ENCODE measurements at regions not wholly inside any gene's neighbourhood (a gene's known extent, or its start where the extent isn't known, plus 50 kb on each side); places are given as distances from the start of the nearest gene placed in this dataset.

DNA sequence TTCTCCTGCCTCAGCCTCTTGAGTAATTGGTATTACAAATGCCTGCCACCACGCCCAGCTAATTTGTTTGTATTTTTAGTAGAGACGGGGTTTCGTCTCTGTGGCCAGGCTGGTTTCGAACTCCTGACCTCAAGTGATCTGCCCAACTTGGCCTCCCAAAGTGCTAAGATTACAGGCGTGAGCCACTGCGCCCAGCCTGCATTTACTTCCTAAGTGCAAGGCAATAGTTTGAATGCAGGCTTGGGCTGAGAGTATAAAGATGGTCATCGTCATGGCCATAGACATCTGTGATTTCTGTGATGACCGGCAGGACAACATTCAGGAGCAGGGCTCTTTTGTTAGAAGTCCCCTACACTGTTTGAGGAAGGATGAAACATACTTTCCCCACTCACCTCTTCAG is 393.9 kb upstream of the SHH start:
- ATAC-seq (ENCODE audit: low read depth), result no peak
- in situ Hi-C loops (cut with MboI; ENCODE audit: low sequenced_read_pairs), result no loop called here

More for the DNA sequence above, 393.9 kb upstream of the SHH start:
- Histone ChIP-seq H3K79me1 (ENCODE audit: low read depth in 1 of 2, low read length in 2 of 2) (no peaks in the 10 kb centered on the region), H4K91ac (ENCODE audit: insufficient read depth, low read depth, low read length) (no peak overlapping the region), H3K56ac (ENCODE audit: extremely low read depth, insufficient read depth, low read length) (no peak overlapping the region), H2BK20ac (ENCODE audit: low read depth, low read length) (no peak overlapping the region), H3K4me2 (ENCODE audit: low read depth, low read length) (no peak overlapping the region), H2AFZ (replicated peaks; ENCODE audit: low read length, poor library complexity) (no peak overlapping the region), H3K14ac (replicated peaks; ENCODE audit: low read depth, low read length) (no peak overlapping the region), H4K8ac (ENCODE audit: low read depth in 2 of 2, low read length in 2 of 2) (no peak overlapping the region), H3K9me1 (ENCODE audit: insufficient read depth, low read length) (no peaks in the 10 kb centered on the region), H2BK15ac (ENCODE audit: low read depth, low read length) (no peak overlapping the region), H2AK9ac (replicated peaks; ENCODE audit: low read depth, low read length, poor library complexity) (no peak overlapping the region), H3K4me1 (ENCODE audit: control insufficient read depth, insufficient read depth, low read length) (no peaks in the 10 kb centered on the region), H3K23ac (ENCODE audit: low read depth, low read length) (no peak overlapping the region), H3K9me3 (ENCODE audit: control insufficient read depth, insufficient read depth, low read length) (peaks cover 31% of the 10 kb centered on the region), H2BK5ac (ENCODE audit: low read depth, low read length, poor library complexity, severe bottlenecking) (no peak overlapping the region), H3K4ac (ENCODE audit: low read depth, low read length) (no peak overlapping the region), H2BK120ac (ENCODE audit: low read depth, low read length) (no peak overlapping the region), H3K27ac (ENCODE audit: insufficient read depth, low read length) (no peak overlapping the region), H3K18ac (ENCODE audit: low read depth, low read length) (no peak overlapping the region), H3K27me3 (ENCODE audit: control insufficient read depth, insufficient read depth, low read length) (no peaks in the 10 kb centered on the region), H2AK5ac (ENCODE audit: low read depth, low read length) (no peak overlapping the region), H4K20me1 (ENCODE audit: insufficient read depth, low read length) (no peaks in the 10 kb centered on the region), H4K5ac (ENCODE audit: low read depth, low read length) (no peak overlapping the region), H3K9ac (ENCODE audit: low read depth, low read length) (no peak overlapping the region), H3K36me3 (ENCODE audit: control insufficient read depth, insufficient read depth, low read length) (no peaks in the 10 kb centered on the region), H3K4me3 (ENCODE audit: insufficient read depth, low read depth, low read length) (no peak overlapping the region)
- BruUV-seq (replicated peaks), result no TSS peak
- DNase-seq, result no peak
- ChIA-PET POLR2A (ENCODE audit: unreplicated experiment) (no interaction called here), CTCF (no interaction called here)
- intact Hi-C loops (cut with micrococcal nuclease), result no loop called here
- TF ChIP-seq NFE2L2 (IDR thresholded peaks at IDR 0.05; ENCODE audit: low read depth, low read length) (no peak), POLR2A (IDR thresholded peaks at IDR 0.05; ENCODE audit: low read depth, low read length) (no peak), MAZ (IDR thresholded peaks at IDR 0.05; ENCODE audit: borderline replicate concordance, low read depth, low read length) (no peak), CHD1 (IDR thresholded peaks at IDR 0.05; ENCODE audit: low read depth, low read length) (no peak), BHLHE40 (IDR thresholded peaks at IDR 0.05; ENCODE audit: low read depth, low read length) (no peak), FOS (IDR thresholded peaks at IDR 0.05; ENCODE audit: low read depth, low read length) (no peak), RCOR1 (IDR thresholded peaks at IDR 0.05; ENCODE audit: insufficient replicate concordance, low read length) (no peak), RAD21 (IDR thresholded peaks at IDR 0.05; ENCODE audit: low read length) (no peak), MXI1 (IDR thresholded peaks at IDR 0.05; ENCODE audit: borderline replicate concordance, low read depth, low read length) (no peak), SMC3 (IDR thresholded peaks at IDR 0.05; ENCODE audit: low read depth, low read length) (no peak), MAFK (IDR thresholded peaks at IDR 0.05; ENCODE audit: low read depth, low read length) (no peak), RFX5 (IDR thresholded peaks at IDR 0.05; ENCODE audit: low read depth, low read length) (no peak), CEBPB (IDR thresholded peaks at IDR 0.05; ENCODE audit: low read depth, low read length) (no peak)
- TF ChIP-seq, protein P1, sequence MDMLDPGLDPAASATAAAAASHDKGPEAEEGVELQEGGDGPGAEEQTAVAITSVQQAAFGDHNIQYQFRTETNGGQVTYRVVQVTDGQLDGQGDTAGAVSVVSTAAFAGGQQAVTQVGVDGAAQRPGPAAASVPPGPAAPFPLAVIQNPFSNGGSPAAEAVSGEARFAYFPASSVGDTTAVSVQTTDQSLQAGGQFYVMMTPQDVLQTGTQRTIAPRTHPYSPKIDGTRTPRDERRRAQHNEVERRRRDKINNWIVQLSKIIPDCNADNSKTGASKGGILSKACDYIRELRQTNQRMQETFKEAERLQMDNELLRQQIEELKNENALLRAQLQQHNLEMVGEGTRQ (IDR thresholded peaks at IDR 0.05; ENCODE audit: low read depth, low read length), result no peak
- TF ChIP-seq, protein P2, sequence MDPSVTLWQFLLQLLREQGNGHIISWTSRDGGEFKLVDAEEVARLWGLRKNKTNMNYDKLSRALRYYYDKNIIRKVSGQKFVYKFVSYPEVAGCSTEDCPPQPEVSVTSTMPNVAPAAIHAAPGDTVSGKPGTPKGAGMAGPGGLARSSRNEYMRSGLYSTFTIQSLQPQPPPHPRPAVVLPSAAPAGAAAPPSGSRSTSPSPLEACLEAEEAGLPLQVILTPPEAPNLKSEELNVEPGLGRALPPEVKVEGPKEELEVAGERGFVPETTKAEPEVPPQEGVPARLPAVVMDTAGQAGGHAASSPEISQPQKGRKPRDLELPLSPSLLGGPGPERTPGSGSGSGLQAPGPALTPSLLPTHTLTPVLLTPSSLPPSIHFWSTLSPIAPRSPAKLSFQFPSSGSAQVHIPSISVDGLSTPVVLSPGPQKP (IDR thresholded peaks at IDR 0.05; ENCODE audit: borderline replicate concordance, low read depth, low read length), result no peak
- TF ChIP-seq, protein P3, sequence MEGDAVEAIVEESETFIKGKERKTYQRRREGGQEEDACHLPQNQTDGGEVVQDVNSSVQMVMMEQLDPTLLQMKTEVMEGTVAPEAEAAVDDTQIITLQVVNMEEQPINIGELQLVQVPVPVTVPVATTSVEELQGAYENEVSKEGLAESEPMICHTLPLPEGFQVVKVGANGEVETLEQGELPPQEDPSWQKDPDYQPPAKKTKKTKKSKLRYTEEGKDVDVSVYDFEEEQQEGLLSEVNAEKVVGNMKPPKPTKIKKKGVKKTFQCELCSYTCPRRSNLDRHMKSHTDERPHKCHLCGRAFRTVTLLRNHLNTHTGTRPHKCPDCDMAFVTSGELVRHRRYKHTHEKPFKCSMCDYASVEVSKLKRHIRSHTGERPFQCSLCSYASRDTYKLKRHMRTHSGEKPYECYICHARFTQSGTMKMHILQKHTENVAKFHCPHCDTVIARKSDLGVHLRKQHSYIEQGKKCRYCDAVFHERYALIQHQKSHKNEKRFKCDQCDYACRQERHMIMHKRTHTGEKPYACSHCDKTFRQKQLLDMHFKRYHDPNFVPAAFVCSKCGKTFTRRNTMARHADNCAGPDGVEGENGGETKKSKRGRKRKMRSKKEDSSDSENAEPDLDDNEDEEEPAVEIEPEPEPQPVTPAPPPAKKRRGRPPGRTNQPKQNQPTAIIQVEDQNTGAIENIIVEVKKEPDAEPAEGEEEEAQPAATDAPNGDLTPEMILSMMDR (conservative IDR thresholded peaks at IDR 0.05; ENCODE audit: low read depth, low read length), result no peak
- dilution Hi-C loops (cut with HindIII; ENCODE audit: low sequenced_read_pairs, unreplicated experiment), result no loop called here
- WGBS, 2 experiments (ENCODE audit: extremely low coverage in 2 of 2, insufficient read length in 1 of 2), result 40% methylated on average over 1 of the region's 8 CpGs; no CpG with 5 or more reads in 1 of the 2 experiments
